ENCODE measurements at regions not wholly inside any gene's neighbourhood (a gene's known extent, or its start where the extent isn't known, plus 50 kb on each side); places are given as distances from the start of the nearest gene placed in this dataset.

- in situ Hi-C loops (cut with HindIII; ENCODE audit: low sequenced_read_pairs), result no loop called here
These were observed 64.9 kb downstream of the CD2 start for GRCh38 chr1:116819081-116819480.

- in situ Hi-C loops (cut with HindIII; ENCODE audit: low sequenced_read_pairs), result no loop called here
These were observed 66.1 kb downstream of the CD2 start for GRCh38 chr1:116820369-116820768.

- in situ Hi-C loops (cut with HindIII; ENCODE audit: low sequenced_read_pairs), result no loop called here
These were observed 67.5 kb downstream of the CD2 start for GRCh38 chr1:116821763-116822162.

- in situ Hi-C loops (cut with HindIII; ENCODE audit: low sequenced_read_pairs), result no loop called here
These were observed 70.5 kb downstream of the CD2 start for GRCh38 chr1:116824631-116825206.

GRCh38 chr1:116825207-116825719 is 71.0 kb downstream of the CD2 start:
- in situ Hi-C loops (cut with HindIII; ENCODE audit: low sequenced_read_pairs), result no loop called here

GRCh38 chr1:116825720-116826438 is 71.6 kb downstream of the CD2 start:
- in situ Hi-C loops (cut with HindIII; ENCODE audit: low sequenced_read_pairs), result no loop called here

- in situ Hi-C loops (cut with HindIII; ENCODE audit: low sequenced_read_pairs), result no loop called here
These were observed 72.8 kb downstream of the CD2 start for GRCh38 chr1:116826818-116827606.

GRCh38 chr1:116827607-116828105 is 73.4 kb downstream of the CD2 start:
- in situ Hi-C loops (cut with HindIII; ENCODE audit: low sequenced_read_pairs), result no loop called here

- in situ Hi-C loops (cut with HindIII; ENCODE audit: low sequenced_read_pairs), result no loop called here
These were observed 77.3 kb upstream of the PTGFRN start for GRCh38 chr1:116832308-116832931.

- in situ Hi-C loops (cut with HindIII; ENCODE audit: low sequenced_read_pairs), result no loop called here
These were observed 76.7 kb upstream of the PTGFRN start for GRCh38 chr1:116832932-116833578.

GRCh38 chr1:116833718-116834117 is 76.0 kb upstream of the PTGFRN start:
- in situ Hi-C loops (cut with HindIII; ENCODE audit: low sequenced_read_pairs), result no loop called here

- in situ Hi-C loops (cut with HindIII; ENCODE audit: low sequenced_read_pairs), result no loop called here
These were observed 75.1 kb upstream of the PTGFRN start for GRCh38 chr1:116834595-116834994.

GRCh38 chr1:116835161-116835560 is 74.6 kb upstream of the PTGFRN start:
- in situ Hi-C loops (cut with HindIII; ENCODE audit: low sequenced_read_pairs), result no loop called here

GRCh38 chr1:116836099-116836498 is 73.6 kb upstream of the PTGFRN start:
- in situ Hi-C loops (cut with HindIII; ENCODE audit: low sequenced_read_pairs), result no loop called here

GRCh38 chr1:116841569-116842344 is 68.0 kb upstream of the PTGFRN start:
- in situ Hi-C loops (cut with HindIII; ENCODE audit: low sequenced_read_pairs), result loop anchor here (5.0 kb wide), 2 partner anchors 41 to 74 kb away; no protein-coding TSS in a partner anchor

GRCh38 chr1:116842654-116843053 is 67.1 kb upstream of the PTGFRN start:
- in situ Hi-C loops (cut with HindIII; ENCODE audit: low sequenced_read_pairs), result loop anchor here (5.0 kb wide), 2 partner anchors 40 to 75 kb away; no protein-coding TSS in a partner anchor

- in situ Hi-C loops (cut with HindIII; ENCODE audit: low sequenced_read_pairs), result loop anchor here (5.0 kb wide), 2 partner anchors 38 to 77 kb away; no protein-coding TSS in a partner anchor
These were observed 64.9 kb upstream of the PTGFRN start for GRCh38 chr1:116844775-116845174.

- in situ Hi-C loops (cut with HindIII; ENCODE audit: low sequenced_read_pairs), result no loop called here
These were observed 62.5 kb upstream of the PTGFRN start for GRCh38 chr1:116847190-116847589.

GRCh38 chr1:116847688-116848531 is 61.8 kb upstream of the PTGFRN start:
- in situ Hi-C loops (cut with HindIII; ENCODE audit: low sequenced_read_pairs), result no loop called here
